GM19238 (cell line): ENCODE measurements at regions not wholly inside any gene's neighbourhood (a gene's known extent, or its start where the extent isn't known, plus 50 kb on each side); places are given as distances from the start of the nearest gene placed in this dataset.

ENCODE experiments used
- DNase-seq: peaks from one replicate; pipeline ENCODE4 v3.0.0; 2011; ENCODE audit warnings: low spot score; ENCODE audit not compliant: insufficient read length

DNA sequence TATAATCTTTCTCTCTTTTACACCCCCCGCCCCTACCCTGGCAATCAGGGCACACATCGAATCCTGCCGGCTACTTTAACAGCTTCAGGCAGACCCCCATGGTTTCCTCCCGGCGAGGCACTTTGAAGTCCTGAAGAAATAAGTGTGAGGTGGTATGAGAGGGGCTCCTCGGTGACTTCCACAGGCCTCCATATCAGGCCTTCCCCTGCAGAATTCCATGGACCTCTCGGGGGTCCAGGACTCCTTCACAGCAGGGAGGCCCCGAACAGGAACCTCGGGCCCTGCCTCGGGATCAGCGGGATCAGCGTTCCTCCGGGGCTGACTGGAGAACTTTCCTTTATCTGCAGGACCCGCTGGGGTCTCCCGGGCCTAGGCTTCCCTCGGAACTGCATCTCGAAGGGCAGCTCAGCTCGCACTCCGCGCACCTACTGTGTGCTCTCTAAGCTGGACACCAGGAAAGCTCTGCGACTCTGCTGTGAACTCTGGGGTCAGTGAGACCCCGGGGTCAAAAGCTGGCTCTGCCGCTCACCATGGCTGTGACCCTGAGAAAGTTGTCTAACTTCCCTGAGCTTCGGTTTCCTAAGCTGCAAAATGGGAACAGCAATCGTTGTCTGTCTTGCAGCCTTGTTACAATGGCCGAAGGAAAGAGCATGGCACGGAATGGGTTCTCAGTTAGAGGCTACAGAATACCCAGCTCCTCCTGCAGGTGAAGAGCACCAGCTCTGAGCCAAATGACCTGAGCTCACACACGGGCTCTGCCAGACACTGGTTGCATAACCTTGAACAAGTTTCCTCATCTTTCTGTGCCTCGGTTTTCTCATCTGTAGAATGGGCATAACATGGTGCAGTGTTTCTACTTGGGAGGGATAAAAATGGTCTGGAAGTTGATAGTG is 97.4 kb upstream of the ID2 start:
- no peak for DNase-seq

DNA sequence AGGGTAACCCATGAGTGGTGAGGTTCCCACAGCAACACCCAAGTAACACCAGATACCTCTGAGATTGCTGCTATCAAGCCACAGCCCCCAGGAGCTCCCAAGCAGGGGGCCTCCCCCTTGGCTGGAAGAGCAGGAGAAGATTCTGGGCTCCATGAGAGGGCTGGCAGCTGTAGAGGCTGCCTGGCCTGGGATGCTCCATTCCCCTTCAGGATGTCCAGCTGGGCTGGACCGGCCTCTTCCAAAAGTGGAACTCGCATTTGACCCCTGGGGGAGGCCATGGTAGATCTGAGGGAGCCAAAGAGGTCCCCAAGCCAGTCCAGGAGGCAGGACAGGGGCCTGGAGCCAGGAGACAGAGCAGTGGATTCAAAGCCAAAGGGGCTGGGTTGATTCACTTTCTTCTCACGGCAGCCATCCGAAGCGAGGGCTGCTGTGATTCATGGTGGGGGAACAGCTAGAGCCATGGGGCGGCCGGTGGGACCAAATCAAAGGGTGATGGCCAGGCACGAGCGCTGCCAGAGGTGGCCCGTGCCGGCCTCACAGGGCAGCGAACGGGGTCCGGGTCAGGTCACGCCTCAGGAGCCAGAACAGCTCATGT is 95.3 kb upstream of the ID2 start:
- DNase-seq, result no peak

DNA sequence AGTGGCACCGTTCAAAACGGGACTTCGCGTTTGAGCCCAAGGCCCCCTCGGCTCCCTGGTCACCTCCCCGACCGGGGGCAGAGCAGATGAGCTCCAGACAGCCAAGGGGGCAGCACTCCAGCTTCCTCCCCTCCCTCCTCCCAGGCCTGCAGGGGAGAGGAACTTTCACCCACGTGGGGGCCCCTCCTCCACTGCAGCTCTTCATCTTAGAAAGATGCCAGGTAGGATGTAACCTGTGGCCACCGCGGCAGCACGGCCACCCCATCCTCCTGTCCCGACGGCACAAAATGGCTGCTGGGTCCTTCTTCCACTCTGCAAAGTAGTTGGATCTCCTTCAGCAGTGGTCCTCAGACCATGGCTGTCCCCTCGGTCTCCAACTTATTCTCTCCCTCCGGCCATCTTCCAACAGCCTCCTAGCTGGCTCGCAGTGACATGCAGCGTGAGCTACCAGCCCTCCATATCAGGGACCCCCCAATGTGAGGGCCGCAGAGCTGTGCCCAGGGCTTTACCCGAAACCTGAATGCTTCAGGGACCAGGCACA is 94.5 kb upstream of the ID2 start:
- DNase-seq, result no peak

DNA sequence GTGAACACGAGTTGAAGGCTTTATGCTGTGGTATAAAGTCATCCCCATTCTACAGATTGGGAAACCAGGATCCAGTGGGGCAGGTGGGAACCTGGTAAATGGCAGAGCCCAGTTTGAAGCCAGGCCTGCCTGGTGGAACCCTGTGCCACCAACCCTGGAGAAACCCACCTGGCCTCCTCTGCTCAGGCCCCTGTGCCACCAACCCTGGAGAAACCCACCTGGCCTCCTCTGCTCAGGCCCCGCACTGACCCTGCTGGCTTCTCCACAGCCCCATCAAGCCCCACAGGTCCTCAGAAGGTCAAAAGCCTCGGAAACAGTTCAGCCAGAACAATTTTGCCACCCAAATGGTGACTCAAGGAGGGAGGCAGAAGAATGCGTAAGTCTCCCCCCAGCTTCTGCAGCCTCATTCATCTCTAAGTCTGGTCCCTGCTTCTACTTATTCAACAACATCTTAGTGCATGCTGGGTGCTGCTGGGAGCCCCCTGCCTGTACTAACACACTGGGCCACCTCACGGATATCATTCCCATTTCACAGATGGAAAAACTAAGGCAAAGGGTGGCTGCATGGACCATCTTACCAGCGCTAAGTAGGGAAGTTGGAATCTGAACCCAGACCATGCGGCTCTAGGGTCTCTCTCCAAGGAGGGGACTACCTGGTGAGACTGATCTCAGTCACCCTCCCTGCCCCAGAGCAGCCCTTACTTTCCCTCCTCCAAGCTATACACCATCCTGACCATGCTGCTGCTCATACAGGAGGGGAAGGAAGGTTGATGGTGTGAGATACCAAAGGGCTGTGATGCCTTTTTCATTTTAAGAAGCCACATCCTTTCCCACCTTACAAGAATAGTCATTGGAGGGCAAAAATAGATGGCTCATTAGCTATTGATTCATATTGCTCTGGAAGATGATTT is 93.7 kb upstream of the ID2 start:
- no peak for DNase-seq

DNA sequence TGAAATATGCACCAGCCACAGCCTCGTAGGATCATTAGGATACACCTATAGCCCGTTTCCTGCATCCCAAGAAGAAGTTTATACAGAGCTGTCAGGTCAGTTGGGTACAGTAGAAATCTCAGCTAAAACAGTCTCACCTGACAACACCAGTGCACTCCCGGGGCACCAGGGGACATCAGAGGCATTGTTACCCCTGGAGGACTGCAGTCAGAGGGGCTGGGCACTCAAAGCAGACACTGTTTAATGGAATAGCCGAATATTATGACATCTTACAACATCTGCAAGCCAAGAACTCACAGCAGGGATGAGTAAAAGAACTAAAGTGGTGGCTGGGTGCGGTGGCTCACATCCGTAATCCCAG is 93.0 kb upstream of the ID2 start:
- DNase-seq, result no peak

DNA sequence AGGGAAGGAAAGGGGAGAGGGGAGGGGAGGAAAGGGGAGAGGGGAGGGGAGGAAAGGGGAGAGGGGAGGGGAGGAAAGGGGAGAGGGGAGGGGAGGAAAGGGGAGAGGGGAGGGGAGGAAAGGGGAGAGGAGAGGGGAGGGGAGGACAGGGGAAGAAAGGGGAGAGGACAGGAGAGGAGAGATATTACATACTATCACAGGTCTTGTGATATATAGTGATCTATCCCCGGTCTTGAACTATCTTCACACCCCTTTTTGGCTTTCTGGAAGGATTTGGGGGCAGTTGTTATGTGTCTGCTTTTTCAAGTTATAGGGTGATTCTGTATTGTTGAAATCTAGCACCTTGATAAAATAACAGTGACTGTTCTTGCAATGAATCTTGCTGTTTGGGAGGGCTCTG is 92.1 kb upstream of the ID2 start:
- DNase-seq, result no peak

DNA sequence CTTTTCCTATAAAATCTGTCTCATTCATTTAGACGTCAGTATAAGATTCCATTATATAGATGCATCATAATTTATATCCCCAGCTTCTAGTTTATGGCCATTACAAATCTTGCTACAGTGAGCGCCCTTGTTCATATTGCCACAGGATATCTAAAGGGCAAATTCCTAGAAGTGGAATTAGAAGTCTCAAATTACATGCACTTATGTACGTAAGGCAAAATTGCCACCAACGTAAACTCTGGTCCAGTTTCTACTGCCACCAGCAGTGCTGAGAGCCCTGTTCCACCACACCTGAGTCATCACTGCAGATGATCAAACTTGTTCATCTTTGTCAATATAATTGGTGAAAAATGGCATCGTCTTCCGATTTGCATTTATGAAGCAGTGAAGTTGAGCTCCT is 90.9 kb upstream of the ID2 start:
- no peak for DNase-seq

DNA sequence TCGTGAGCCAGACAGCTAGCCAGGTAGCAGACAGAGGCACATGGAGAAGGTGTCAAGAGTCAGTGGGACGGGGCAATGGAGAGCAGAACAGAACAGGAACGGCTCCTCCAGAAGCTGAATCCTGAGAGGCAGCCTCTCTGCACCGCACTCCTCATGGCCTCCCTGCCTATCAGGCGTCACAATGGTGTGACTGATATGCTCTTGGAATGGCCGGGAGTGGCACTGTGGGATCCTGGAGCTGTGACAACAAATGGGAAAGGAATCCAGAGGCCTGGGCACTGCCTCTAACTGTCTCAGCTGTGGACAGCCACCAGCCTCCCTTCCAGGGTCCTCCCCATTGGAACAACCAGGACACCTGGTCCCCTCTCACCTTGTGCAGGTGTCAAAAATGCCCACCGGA is 89.1 kb upstream of the ID2 start:
- DNase-seq, result no peak

DNA sequence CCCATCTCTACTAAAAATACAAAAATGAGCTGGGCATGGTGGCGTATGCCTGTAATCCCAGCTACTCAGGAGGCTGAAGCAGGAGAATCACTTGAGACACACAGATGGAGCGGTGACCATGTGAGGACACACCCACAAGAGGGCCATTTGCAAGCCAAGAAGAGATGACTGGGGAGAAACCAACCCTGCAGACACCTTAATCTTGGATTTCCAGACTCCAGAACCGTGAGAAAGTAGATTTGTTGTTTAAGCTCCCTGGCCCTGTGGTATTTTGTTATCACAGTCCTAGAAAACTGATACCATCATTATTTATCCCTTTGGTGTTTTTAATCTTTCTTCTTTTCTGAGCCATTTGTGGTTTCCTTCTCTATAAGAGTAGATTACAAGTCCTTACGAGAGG is 88.6 kb upstream of the ID2 start:
- DNase-seq, result no peak

DNA sequence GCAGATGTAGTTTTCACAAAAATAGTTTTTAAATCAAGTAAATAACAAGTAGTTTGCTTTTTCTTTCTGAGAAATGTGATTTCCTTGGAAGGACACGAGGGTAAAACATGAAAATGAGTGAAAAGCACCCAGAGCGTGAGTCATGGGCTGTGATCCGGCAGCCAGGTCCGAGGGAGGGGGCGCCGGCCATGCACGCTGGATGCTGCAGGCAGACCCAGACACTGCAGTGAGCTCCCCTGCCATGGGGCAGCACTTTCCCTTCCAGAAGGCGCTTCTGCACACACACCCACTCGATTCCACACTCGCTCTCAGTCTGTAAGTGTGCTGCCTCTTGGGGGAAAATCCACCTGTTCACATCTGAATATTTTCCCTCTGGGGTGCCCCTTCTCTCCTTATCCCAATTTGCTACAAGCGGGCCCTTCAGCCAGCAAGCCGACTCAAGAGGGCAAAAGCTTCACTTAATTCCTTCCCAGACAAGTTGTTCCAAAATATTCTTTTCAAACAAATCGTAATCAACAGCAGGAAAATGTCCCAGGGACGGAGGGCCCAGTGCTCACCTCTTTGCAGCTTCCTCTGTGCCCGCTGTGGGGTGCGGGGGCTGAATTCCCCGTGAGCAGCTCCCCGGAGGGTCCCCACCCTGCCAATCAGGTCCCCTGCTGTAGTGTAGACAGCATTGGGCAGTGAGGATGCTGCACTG is 87.0 kb upstream of the ID2 start:
- DNase-seq, result no peak

DNA sequence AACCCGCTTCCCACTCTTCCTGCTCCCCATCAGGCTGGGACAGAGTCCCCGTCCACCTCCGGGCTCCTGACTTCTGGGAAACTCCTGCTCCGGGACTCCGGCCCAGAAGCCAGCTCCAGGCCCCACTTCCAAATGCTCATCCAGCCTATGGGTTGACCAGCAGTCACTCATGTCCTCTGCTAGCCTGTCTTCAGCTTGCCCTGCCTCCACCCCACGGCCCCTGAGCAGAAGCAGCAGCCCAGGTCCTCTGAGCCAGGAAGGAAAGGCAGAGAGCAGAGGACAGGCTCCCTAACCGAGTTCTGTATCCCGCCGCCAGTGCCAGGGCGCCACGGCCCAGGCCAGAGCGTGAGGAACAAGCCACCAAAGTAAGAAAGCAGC is 86.4 kb upstream of the ID2 start:
- DNase-seq, result no peak

DNA sequence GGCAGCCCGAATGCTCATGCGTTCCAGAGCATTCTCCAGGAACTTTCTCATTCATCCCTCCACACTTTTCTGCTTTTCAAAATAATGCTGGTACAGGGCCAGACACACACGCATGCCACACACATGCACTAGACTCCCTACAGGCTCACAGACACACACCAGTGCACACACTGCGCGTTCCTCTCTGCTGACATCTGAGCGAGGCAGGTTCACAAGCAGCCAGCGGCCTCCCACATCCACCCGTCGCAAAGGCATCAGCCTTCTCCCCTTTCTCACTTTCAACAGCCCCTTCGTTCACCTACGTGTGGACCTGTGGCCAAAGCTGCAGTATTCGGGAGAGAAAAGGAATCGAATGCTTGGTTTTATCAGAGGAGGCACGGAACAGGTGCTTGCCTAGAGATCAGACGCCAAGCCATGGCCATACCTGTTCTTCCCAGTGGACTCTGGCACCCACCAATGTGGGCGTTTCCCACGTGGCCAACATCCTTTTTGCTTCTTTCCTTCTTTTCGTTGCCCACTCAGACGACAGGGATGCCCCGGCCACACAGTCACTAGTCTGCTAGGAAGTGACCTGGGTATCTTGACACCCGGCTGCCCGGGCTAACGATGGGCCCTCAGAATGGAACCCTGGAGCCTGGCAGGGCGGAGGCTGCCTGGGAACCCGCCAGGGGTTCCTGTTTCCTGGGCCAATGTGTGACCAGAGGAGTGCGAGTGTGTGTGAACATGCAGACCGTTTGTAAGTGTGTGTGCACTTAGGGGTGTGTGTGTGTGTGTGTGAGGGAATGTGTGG is 85.8 kb upstream of the ID2 start:
- DNase-seq, result no peak

DNA sequence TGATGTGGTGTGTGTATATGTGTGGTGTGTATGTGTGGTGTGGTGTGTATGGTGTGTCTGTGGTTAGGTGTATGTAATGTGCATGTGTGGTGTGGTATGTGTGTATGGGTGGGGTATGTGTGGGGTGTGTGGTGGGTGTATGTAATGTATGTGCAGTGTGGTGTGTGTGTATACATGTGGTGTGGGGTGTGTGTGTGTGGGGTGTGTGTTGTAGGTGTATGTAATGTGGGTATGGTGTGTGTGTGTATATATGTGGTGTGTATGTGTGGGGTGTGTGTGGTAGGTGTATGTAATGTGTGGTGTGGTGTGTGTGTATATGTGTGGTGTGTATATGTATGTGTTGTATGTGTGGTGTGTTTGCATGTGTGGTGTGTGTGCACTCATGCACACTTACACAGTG is 84.8 kb upstream of the ID2 start:
- DNase-seq, result no peak

DNA sequence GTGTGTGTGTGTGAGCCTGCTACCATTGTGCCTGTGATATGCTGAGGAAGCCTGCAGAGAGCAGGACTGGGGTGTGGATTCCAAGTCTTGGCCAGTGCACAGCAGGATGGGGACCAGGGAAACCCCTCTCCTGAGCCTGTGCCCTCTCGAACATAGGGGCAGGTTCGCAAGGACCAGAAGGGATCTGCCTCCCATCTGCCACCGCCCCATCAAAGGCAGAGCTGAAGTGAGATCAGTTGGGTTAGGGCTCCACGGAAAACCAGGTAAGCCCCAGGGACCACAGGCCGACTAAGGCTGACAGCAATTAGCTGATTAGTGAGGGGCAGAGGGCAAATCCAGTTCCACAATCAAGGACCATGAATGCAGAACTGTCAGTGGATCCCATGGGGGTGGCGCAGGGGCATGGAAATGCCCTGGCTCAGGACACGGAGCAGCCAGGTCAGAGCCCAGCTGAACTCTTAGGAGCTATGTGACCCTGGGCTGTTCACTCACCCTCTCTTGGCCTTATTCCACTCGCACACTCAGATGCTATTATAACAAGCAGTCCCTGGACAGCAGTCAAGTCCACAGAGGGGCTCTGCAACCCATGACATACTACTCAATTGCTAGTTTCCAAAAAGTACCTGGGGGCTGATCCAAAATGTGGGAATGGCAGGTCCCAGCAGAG is 84.2 kb upstream of the ID2 start:
- no peak for DNase-seq

DNA sequence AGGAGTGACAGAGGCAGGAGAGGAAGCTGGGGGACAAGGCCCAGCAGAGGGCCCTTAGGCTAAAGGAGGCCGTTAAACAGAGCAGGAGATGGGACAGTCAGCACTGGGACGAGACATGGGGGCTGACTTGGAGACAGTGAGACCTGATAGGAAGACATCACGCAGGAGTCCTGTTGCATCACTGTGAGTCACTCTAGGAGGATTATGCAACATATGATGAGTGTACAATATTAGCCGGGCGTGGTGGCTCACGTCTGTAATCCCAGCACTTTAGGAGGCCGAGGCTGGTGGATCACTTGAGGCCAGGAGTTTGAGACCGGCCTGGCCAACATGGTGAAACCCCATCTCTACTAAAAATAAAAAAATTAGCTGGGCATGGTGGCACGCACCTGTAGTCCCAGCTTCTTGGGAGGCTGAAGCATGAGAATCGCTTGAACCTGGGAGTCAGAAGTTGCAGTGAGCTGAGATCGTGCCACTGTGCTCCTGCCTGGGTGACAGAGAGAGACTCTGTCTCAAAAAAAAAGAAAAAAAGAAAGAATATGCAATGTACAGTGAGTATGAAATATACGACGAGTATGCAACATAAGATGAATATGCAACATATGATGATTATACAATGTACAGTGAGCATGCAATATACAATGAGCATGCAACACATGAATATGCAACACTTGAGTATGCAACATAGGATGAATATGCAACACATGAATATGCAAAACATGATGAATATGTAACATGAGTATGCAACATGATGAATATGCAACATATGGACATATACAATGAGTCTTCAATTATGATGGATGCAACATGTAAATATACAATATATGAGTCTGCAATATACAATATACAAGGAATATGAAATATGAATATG is 83.3 kb upstream of the ID2 start:
- no peak for DNase-seq

DNA sequence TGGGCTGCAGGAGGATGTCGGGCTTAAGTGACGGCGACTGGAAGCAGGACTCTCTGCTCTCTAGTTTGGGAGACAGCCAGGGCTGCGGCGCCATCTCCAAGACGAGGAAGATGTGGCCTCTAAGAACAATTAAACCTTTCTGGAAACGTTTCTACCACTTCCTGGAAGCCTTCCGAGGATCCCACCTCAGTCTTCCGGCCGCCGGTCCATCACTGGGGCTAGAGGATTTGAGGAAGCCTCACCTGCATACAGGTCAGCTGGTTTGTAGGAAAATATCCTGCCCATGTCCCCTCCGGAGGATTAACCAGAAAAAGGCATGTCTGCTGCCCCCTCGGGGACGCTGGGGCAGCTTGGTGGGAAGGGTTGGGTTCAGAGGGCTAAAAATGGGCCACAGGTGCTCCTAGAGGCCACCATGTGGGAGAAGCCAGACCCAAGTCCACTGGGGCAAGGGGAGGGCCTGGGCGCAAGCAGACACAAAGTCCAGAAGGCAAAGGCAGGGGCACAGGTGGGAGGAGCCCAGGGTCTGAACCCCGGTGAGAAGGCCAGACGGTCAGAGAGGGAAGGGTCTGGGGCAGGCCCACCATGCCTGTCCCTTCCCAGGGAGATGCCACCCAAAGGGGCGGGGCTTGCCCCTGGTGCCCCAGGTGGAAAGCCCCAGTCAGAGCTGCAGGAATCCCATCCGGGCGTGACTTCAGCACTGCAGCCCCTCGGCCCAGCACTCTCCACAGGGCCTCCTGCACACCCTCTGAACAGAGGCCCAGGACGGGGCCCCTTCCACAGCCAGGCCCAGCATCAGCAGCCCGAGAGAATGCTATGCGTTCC is 82.2 kb upstream of the ID2 start:
- no peak for DNase-seq

DNA sequence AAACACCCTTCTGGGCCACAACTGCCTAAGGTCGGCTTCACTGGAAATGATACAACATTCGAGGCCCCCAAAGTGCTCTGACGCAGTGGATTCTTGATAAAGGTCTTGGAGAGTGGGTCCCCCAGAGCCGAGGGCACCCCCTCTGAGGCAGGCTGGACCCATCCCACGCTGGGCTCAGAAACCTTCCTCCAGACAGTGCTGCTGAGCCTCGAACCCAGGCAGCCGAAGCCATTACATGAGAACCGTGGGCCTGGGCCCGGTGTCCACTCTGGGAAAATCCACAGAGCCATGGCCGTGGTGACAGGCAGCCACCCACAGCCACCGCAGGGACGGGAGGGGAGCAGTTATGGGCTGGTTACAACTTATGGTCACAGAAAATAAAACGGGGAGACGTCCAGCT is 81.4 kb upstream of the ID2 start:
- DNase-seq, result no peak

DNA sequence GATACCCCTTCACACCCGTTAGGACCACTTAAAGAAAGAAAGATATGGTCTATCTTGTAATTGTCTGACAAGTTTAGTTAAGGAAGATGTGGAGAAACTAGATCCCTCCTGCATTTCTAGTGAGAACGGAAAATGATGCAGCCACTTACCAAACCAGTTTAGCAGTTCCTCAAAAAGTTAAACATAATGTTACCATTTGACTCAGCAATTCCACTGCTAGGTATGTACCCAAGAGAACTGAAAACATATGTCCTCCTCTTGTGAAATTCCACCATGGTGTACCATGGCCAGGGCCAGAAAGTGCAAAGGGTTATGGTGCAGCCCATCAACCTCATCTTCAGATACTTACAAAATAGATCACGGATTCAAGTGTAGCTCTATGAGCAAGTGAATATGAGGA is 79.0 kb upstream of the ID2 start:
- no peak for DNase-seq
